ENCODE measurements at regions not wholly inside any gene's neighbourhood (a gene's known extent, or its start where the extent isn't known, plus 50 kb on each side); places are given as distances from the start of the nearest gene placed in this dataset.

DNA sequence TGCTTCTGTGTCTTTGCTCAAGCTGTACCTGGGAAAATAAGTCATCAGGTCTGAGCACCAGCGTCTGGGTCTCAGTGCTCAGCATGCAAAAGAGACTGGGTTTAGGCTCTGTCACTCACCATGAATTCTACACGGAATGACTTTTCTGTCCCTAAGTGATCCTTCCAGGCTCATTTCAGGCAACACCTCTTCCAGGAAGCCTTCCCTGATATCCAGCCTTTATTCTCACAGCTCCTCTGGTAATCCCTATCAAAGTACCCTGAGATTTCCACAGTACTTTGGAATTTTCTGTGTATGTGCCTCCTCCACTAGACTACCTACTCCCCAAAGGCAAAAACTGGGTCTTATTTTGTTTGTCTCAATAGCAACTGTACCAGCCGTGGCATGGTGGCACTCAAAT, 92.7 kb upstream of the BOD1 start:
- Histone ChIP-seq H3K27ac (ENCODE audit: low read length) (no peak overlapping the region), H3K4me2 (ENCODE audit: low read depth, low read length) (no peak overlapping the region), H3K9me2 (replicated peaks; ENCODE audit: insufficient read depth, low read length) (no peaks in the 10 kb centered on the region), H3K79me2 (ENCODE audit: low read length) (no peaks in the 10 kb centered on the region), H3K9ac (ENCODE audit: low read length) (no peak overlapping the region), H3K36me3 (replicated peaks; ENCODE audit: insufficient read depth, low read length) (no peaks in the 10 kb centered on the region), H3K4me1 (ENCODE audit: low read length) (no peaks in the 10 kb centered on the region), H3K9me3 (replicated peaks; ENCODE audit: insufficient read depth, low read length) (no peaks in the 10 kb centered on the region), H2AFZ (ENCODE audit: low read length) (no peak overlapping the region), H3F3A (ENCODE audit: insufficient read depth, low read length) (no peaks in the 10 kb centered on the region), H3K27me3 (replicated peaks; ENCODE audit: insufficient read depth, low read length) (no peaks in the 10 kb centered on the region), H4K20me1 (ENCODE audit: insufficient read depth, low read length) (no peaks in the 10 kb centered on the region), H3K4me3 (ENCODE audit: low read length) (no peak overlapping the region)
- DNase-seq: no peak
- TF ChIP-seq EZH2phosphoT487 (IDR thresholded peaks at IDR 0.05; ENCODE audit: low read length) (no peak), EZH2 (optimal IDR thresholded peaks at IDR 0.05; ENCODE audit: low read depth, low read length) (no peak)
- TF ChIP-seq, protein P1, sequence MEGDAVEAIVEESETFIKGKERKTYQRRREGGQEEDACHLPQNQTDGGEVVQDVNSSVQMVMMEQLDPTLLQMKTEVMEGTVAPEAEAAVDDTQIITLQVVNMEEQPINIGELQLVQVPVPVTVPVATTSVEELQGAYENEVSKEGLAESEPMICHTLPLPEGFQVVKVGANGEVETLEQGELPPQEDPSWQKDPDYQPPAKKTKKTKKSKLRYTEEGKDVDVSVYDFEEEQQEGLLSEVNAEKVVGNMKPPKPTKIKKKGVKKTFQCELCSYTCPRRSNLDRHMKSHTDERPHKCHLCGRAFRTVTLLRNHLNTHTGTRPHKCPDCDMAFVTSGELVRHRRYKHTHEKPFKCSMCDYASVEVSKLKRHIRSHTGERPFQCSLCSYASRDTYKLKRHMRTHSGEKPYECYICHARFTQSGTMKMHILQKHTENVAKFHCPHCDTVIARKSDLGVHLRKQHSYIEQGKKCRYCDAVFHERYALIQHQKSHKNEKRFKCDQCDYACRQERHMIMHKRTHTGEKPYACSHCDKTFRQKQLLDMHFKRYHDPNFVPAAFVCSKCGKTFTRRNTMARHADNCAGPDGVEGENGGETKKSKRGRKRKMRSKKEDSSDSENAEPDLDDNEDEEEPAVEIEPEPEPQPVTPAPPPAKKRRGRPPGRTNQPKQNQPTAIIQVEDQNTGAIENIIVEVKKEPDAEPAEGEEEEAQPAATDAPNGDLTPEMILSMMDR (IDR thresholded peaks at IDR 0.05; ENCODE audit: low read length): no peak

DNA sequence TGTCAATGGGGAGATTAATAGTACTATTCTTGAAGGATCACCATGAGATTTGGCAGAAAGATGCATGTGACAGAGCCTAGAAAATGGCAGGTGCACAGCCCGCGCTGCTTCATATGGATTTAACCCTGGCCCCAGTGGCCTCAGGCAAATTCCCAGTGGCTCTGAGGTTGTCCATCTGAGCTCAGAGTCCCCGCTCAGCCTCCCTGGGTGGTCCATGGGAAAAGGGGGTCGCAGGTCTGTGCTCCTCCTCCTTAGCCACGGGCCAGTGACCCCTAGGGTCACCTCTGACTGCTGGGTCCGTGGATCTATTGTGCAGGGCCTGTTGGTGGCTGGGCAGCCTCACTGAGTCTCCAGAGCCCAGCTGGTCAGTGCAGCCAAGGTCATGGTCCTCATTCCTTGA, 93.3 kb upstream of the BOD1 start:
- H3K9ac ChIP-seq (ENCODE audit: low read length): no peak overlapping the region
- H3K9me2 ChIP-seq (replicated peaks; ENCODE audit: insufficient read depth, low read length): no peaks in the 10 kb centered on the region
- no peaks in the 10 kb centered on the region for H3K4me1 ChIP-seq (ENCODE audit: low read length)
- no peaks in the 10 kb centered on the region for H3F3A ChIP-seq (ENCODE audit: insufficient read depth, low read length)
- H3K4me3 ChIP-seq (ENCODE audit: low read length): no peak overlapping the region
- TF ChIP-seq EZH2phosphoT487 (IDR thresholded peaks at IDR 0.05; ENCODE audit: low read length) (no peak), EZH2 (optimal IDR thresholded peaks at IDR 0.05; ENCODE audit: low read depth, low read length) (no peak)
- TF ChIP-seq, protein P1 (IDR thresholded peaks at IDR 0.05; ENCODE audit: low read length): no peak
- no peaks in the 10 kb centered on the region for H3K36me3 ChIP-seq (replicated peaks; ENCODE audit: insufficient read depth, low read length)
- H3K27me3 ChIP-seq (replicated peaks; ENCODE audit: insufficient read depth, low read length): no peaks in the 10 kb centered on the region
- no peaks in the 10 kb centered on the region for H3K9me3 ChIP-seq (replicated peaks; ENCODE audit: insufficient read depth, low read length)
- DNase-seq: no peak
- H2AFZ ChIP-seq (ENCODE audit: low read length): no peak overlapping the region
- H4K20me1 ChIP-seq (ENCODE audit: insufficient read depth, low read length): no peaks in the 10 kb centered on the region
- H3K27ac ChIP-seq (ENCODE audit: low read length): no peak overlapping the region
- H3K4me2 ChIP-seq (ENCODE audit: low read depth, low read length): no peak overlapping the region
- H3K79me2 ChIP-seq (ENCODE audit: low read length): no peaks in the 10 kb centered on the region

DNA sequence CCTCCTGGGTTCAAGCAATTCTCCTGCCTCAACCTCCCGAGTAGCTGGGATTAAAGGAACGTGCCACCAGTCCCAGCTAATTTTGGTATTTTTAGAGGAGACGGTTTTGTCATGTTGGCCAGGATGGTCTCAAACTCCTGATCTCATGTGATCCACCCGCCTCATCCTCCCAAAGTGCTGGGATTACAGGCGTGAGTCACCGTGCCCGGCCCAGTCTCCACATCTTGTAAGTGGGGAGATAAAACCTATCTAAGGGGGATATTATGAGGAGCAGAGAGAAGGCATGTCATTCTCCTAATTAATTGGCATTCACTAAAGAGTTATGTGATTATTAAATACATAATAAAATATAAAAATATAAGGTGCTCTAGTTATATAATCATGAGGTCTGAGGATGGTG, 94.1 kb upstream of the BOD1 start:
- H3K36me3 ChIP-seq (replicated peaks; ENCODE audit: insufficient read depth, low read length): no peaks in the 10 kb centered on the region
- H3F3A ChIP-seq (ENCODE audit: insufficient read depth, low read length): no peaks in the 10 kb centered on the region
- H3K4me2 ChIP-seq (ENCODE audit: low read depth, low read length): no peak overlapping the region
- H3K9ac ChIP-seq (ENCODE audit: low read length): no peak overlapping the region
- no peak for TF ChIP-seq EZH2 (optimal IDR thresholded peaks at IDR 0.05; ENCODE audit: low read depth, low read length)
- no peak for TF ChIP-seq EZH2phosphoT487 (IDR thresholded peaks at IDR 0.05; ENCODE audit: low read length)
- TF ChIP-seq, protein P1 (IDR thresholded peaks at IDR 0.05; ENCODE audit: low read length): no peak
- H3K9me3 ChIP-seq (replicated peaks; ENCODE audit: insufficient read depth, low read length): no peaks in the 10 kb centered on the region
- H3K9me2 ChIP-seq (replicated peaks; ENCODE audit: insufficient read depth, low read length): no peaks in the 10 kb centered on the region
- no peaks in the 10 kb centered on the region for H4K20me1 ChIP-seq (ENCODE audit: insufficient read depth, low read length)
- no peak overlapping the region for H2AFZ ChIP-seq (ENCODE audit: low read length)
- no peak overlapping the region for H3K4me3 ChIP-seq (ENCODE audit: low read length)
- H3K27ac ChIP-seq (ENCODE audit: low read length): no peak overlapping the region
- DNase-seq: no peak
- no peaks in the 10 kb centered on the region for H3K4me1 ChIP-seq (ENCODE audit: low read length)
- H3K27me3 ChIP-seq (replicated peaks; ENCODE audit: insufficient read depth, low read length): no peaks in the 10 kb centered on the region
- no peaks in the 10 kb centered on the region for H3K79me2 ChIP-seq (ENCODE audit: low read length)
